COLO668 (cell line): ENCODE measurements at regions not wholly inside any gene's neighbourhood (a gene's known extent, or its start where the extent isn't known, plus 50 kb on each side); places are given as distances from the start of the nearest gene placed in this dataset.
A peak's percentile ranks its signal among the peaks of the same experiment; 100 is the strongest.

ENCODE experiments used
- DNase-seq: peaks from one replicate; lab custom pipeline; 2025; ENCODE audit not compliant: unreplicated experiment; lab: John Stamatoyannopoulos, UW

DNA sequence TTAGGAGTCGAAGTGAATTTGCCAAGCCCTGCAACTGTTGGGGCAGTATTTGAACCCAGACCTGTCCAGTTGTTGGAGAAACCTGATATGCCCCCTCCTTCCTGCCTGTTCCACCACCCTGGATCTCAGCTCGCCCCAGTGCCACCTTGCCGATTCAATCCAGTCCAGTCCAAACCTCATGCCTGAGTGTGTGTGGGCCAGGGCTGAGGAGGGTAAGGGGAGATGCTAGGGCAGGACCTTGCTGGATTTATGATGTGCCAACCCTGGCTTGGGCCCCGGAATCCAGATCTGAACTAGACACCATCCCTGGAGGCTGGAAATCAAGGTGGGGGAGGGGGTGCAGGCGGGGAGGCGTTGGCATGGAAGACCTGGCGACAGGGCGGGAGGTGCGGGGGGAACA, 98.9 kb upstream of the WNT4 start:
- DNase-seq: no peak

DNA sequence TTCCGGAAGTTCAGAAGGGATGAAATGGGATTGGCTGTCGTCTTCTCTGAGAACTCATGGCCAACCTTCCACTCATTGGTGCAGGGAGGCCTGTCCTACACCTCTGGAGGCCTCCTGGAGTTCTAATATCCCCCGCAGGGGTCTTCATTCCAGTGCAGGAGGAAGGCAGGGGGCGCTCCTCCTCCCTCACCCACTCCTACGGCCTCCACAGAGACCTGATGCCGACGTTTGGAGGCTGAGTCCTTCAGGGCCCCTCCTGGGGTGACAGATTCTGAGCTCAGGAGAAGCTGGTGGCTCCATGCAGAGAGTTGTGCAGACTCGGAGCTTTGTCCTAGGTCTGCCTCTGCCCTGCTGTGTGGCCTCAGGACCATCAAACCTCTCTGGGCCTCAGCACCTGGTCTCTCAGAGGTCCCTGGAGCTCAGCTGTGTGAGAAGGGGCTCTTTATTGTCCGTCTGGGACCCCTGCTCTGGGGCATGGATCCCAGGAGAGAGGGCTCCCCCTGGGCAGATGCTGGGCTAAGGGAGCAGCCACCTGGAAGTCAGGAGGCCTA, 102.3 kb upstream of the WNT4 start:
- no peak for DNase-seq

DNA sequence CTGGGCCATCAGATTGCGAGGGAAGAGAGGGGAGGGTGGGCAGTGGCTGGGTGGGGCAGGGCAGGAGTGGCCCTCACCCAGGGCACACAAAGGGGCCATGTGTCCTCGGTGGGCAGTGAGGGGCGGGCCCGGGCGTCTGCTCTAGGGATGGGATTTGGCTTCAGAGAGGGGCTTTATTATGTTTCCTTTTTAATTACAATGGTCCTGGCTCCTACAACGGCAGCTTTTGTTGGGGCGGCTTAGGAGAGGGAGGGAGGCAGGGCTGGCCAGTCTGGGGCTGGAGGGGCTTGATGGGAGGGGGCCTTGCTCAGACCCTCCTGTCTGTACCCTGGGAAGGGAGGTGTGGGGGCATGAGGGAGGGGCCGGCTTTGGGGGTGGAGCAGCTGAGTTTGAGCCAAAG, 102.8 kb upstream of the WNT4 start:
- no peak for DNase-seq

DNA sequence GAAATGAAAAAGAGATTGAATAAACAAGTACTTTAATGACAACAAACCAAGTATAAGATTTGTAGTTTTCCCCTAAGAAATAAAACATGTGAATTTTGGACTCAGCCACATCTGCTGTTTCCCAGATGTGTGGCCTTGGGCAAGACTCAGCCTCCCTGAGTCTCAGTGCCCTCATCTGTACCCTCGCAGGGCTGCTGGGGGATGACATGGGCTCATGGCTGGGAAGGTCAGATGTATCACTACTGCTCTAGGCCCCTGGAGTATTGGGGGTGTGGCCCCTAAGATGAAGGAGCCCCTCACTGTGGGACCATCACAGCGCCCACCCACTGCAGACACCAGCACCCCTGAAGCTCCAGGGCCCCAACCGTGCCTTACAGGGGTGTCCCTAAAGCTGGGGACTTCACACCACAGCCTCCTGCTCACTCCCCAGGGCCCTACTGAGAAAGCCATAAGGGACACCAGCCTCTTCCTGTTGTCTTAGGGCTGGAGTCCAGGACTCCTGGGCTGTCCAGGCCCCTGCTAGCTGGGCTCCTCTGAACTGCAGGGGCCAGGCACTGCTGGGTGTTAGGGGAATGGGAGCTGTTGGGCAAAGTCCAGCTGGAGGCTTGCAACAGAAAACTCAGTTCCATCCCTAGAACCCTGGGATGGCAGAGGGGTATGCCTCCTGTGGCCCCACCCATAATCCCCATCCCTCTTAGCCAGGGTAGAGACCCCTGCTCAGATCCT, 104.0 kb upstream of the WNT4 start:
- no peak for DNase-seq

DNA sequence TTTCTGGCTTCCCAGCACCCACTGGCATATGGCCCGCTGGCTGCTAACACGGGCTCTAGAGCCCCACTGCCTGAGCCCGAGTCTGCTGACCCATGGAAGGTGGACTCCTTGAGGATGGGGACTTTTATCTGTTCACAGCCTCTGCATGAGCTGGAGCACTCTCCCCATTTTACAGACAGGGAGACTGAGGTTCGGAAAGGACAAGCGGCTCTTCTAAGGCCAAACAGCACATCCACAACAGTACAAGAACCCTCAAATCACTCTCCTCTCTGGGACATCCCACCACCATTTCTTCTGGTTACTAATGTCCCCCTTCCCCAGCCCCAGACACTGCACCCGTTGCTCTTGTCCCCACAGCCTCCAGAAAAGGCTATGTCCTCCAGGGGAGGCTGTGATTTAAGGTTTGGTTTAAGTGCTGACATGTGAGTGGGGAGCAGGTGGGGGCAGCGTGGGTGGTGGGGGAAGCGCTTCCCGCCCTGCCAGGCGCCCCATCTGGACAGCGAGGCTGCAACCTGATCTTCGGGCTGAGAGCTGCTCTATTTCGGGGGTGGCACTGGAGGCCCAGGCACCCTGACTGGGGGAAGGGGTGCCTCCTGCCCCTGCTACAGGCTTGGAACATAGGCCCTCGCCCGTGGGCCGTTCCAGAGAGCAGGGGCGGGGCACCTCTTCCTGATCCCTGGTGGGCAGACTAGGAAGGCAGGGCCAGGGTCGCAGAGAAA, 104.8 kb upstream of the WNT4 start:
- no peak for DNase-seq

DNA sequence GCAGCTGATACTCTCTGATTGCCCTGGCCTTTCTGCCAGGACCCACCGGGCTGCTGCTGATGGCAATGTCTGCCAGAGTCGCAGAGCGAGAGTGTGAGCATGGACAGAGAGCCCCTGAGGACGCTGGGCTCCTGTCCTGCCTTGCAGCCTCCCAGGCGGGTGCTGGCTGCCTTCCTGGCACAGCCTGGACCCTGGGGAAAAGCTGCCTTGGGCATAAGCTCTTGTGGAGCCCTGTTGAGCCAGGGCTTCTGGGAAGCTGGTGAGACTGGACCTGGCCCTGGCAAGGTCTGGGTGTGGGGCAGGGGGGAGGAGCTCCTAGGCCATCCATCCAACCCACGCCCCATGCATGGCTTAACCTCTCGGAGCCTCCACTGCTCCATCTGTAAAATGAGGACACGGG, 105.8 kb upstream of the WNT4 start:
- DNase-seq: no peak

DNA sequence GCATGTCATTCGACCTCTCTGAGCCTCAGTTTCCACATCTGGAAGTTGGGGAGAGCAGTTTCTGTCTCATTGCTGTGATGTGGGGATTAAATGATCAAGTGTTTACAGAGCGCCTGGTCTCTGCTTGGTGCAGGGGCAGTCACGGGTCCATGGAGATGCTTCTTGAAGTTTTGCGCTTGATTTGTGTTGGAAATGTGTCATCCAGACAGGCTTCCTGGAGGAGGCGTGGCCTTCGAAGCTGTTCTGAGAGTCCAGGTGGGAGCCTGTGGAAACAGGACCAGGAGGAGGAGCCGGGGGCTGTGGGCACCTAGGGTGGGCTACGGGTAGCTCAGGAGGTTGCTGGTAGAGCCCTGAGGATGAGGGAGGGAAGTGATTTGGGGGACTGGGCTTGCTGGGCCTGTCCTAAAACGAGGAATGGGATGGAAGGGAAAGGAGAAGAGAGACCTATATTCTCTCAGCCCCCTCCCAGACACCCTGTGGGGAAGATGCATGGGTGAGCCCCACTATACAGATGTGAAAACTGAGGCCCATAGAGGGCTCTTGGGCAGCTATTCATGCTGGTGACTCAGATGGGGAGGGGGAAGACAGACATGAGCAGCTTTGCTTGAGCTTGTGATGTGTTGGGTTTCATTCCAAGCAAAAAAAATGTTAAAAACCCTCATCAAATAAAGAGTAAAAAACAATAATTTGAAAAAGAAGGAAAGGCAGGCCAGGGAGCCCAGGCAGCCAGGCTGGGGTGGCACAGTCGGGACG, 107.2 kb upstream of the WNT4 start:
- DNase-seq: no peak

DNA sequence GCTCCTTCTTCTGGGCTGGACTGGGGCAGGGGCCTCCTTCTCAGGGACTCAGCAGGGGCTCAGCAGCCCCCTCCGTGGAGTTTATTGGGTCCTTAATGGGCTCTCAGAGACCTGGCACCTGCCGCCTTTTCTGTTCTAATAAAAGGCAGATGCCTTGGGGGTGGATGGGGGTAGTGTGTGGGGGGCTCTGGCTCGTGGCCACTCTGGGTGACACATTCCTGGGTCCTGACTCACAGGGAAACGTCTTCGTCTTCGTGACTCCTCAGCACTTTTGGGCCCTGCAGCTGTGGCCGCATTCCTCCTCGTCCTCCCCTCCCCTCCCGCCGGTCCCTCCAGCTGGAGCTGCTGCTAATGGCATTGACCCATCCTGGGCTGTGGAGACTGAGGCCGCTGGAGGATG, 107.8 kb upstream of the WNT4 start:
- no peak for DNase-seq

DNA sequence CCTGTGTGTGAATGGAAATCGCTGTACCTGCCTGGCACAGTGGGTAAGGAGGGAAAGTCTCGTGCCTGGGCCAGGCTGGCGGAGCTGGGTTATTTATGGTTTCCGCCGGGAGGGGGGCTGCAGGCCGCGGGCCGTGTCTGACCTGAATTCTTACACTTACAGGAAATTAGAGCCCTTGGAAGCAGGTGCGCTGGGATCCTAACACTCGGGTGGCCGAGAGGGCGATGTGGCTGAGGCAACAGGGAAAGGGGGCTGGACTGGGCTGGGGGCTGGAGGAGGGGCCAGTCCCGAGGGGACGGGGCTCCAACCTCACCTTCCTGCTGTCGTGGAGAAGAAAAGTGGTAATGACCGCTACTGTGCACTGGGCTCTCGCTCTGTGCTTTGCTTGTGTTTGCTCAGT, 109.4 kb upstream of the WNT4 start:
- DNase-seq: no peak

DNA sequence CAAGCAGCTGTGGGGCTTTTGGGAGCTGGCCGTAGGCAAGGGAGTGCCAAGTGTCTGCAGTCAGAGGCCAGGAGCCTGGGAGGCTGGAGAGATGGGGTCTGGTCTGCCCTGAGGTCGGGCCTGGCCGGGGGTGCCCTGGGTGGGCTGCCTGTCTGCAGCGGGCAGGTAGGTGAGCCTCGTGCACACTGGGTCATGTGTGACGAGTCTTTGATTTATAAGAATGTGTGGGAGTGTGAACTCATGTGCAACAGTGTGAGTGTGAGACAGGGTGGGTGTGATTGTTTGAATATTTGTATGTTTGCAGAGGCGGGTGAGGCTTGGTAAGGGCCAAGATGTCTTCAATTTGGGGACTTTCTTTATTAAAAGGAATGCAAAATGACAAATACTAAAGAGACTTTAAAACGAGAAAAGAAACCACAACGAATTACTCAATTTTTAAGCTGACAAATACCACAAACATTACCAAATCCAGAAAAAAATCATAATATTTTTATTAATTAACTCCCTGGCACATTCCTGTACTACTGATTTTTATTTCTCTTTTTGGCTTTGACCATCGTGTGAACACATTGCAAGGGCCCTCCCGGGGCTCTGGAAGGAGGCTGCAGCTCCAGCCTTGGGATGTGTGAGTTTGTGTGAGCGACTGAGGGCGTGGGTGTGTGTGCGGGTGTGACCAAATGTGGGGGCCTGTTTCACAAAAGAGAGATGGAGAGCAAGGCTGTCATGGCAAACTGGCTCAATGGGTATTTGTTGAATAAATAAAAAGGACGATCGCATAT, 110.3 kb upstream of the WNT4 start:
- DNase-seq: no peak

DNA sequence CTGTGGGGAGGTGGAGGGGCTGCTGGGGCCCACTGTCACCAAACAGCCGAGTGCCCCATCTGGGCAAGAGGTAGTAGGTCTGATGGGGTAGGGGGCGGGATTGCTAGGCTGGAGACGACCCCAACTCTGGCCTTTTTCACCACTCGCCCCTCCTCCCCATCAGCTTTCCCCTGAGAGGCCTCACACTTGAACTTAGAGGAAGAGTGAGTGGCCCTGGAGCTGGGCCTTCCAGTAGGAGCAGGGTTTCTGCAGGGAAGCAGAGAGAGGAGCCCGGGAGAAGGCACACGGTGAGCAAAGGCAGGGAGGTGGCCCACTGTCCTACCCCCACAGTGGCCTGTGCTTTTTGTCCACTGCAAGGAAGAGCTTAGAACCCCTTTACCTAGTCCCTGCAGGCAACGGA, 111.9 kb upstream of the WNT4 start:
- DNase-seq: no peak

DNA sequence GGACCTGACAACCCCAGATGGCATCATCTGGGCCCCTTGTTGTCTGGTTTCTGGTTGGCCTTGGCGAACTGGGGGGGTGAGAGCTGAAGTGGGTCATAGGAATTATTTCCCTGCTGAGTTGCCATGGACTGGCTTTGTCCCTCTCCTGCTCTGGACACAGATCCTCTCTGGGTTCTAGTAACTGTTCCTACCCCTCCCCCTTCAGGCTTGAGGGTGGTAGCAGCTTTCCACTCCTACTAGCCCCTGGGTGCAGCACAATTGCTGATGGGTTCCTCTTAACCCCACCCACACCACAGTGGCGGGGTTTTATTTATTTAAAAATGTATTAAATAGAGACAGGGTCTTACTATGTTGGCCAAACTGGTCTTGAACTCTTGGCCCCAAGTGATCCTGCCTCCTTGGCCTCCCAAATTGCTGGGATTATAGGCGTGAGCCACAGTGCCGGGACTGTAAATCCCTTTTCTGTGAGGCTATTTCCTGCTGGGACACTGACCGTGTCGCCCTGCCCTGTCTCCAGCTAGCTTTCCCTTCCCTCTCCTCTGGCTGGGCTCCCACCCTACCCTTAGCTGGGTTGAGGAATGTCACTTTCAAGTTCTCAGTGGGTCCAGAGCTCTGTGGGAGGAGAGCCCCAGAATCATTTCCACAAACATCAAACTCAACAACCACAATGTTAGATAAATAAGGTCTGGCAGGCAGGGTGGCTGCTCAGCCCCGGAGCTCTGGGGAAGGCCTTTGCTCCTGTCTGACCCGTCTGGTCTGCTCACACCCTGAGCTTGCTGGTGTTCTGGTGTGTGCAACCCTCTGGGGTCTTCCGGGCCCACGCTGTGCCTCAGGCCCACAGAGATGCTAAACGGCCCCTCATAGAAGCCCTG, 112.7 kb upstream of the WNT4 start:
- no peak for DNase-seq

DNA sequence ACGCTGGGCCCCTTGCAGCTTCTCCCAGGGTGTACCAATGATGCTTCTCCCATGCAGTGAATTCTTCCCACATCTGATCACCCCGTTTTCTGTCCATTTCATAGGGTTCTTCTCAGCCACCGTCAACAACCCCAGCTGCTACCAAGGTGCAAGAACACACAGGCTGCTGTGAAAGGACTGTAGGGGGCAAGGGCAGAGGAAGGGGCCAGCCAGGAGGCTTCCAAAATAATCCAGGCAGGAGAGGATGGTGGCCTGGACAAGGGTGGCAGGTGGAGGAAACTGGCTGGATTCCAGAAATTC, 113.3 kb upstream of the WNT4 start:
- DNase-seq: peak; percentile 29

DNA sequence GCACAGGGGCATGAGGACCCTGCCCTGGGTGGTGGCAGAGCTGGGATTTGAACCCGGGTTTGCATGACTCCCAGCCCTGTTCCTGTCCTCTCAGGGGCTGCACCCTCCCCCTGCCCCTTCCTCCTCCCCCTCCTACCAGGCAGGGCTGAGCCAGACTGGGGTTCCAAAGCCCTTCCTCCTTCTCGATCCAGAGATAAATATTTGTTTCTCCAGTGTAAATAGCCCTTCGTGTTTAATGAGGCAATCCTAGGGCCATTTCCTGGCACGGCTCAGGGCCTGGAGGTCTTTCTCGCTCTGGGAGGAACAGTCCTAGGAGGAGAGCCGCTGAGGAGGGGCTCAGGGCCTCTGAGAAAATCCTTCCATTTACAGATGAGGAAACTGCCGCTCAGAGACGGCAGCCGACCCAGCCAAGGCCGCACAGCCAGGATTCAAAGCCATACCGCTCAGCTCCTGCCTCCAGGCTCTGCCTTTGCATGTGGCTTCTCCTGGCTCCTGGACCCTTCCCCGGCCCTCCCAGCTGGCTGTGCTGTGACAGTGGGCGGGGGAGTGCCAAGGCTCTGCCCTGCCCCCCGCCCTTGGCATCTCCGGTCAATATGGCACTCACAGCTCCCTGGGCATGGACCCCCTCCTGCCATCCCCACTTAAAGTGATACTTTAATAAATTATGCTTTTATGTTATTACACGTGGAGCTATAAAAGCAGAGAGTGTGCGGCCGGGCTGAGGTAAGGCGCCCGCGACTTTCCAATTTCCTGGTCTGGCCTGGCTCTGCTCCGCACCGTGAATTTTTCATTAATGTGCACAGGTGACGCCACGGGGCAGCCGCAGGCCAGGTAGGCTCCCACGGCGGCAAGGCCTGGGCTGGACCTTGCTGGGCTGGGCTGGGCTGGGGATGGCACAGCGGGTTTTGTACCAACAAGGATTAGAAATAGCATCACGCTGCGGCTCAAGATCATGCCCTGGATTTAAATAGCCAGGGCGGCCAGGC, 114.7 kb upstream of the WNT4 start:
- peak; percentile 90 for DNase-seq

DNA sequence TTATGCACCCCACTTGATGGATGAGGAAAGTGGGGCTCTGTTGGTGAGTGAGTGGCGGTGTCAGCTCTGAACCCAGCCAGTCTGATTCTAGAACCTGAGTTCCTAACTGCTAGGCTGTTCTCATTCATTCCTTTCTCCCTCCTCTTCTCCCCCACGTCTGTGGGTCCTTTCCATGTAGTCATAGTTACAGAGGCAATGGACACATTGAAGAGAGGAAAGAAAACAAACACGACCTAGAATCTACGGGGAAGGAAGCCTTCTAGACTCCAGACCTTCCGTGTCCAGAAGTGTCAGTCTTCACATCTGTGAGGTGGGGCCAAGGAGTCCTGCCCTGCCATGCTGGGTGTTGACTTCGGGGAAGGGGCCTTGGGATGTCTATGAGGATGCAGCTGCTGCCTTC, 115.8 kb upstream of the WNT4 start:
- no peak for DNase-seq

DNA sequence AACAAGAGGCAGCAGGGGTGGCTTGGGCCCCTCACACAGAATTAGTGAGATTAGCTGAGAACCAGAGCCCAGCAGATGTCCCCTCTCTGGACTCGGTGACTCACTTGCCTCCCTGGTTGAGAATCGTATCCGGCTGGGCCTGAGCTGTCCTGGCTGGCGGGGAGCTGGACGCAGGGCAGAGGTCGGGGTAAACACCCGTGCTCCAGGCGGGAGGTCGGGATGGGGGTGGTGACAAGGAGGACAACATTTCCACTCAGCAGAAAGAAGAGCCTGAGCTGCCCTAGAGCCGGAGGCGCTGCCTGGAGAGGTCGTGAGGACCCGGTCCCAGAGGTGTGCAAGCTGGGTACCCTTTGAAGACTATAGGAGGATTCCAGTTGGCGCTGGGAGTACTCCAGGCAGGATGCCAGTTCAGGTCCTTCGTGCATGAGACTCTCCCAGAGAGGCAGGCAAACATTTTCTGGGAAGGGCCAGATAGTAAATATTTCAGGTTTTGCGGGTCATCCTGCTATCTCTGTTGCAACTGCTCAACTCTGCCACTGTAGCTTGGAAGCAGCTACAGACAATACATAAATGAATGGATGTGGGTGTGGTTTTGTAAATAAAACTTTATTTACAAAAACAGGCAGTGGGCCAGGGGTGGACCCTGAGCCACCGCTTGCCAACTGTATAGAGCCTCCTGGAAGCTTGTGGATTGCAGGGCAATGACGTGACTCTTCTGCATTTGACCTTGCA, 116.8 kb upstream of the WNT4 start:
- DNase-seq: peak; percentile 53

DNA sequence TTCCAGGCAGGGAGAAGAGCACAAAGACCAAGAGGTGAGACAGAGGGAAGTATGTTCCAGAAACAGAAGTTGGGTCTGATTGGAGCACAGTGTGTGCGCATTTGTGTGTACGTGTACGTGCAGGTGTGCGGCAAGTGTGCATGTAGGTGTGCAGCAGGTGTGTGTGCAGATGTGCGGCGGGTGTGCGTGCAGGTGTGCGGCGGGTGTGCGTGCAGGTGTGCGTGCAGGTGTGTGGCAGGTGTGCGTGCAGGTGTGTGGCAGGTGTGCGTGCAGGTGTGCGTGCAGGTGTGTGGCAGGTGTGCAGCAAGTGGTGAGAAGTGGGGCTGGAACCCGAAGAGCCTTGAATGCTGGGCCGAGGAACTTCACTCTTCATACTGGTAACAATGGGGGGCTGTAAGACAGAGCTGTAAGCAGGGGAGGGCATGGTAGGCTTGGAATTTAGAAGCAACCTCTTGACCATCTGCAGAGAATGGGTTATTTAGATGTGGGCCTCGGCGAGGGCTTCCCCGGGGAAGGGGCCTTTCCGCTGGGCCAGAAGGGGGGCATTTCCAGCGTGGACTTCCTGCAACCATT, 118.0 kb upstream of the WNT4 start:
- no peak for DNase-seq

DNA sequence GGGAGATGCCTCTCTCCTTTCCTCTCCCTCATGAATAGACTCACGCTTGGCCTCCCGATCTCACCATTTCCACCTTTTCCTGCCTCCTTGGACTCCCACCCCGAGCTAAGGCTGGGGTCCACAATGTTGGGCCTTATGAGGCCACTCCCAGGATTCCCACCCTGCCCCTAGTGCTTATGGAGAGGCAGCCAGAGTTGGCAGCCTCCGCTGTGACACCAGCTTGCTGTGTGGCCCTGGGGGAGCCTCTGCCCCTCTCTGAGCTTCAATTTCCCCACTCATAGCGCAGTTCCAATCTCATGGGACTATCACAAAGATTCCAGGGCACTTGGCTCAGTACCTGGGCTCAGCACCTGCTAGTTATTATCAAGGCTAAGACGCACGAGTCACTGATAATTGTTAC, 118.7 kb upstream of the WNT4 start:
- no peak for DNase-seq
